ENCODE measurements at regions not wholly inside any gene's neighbourhood (a gene's known extent, or its start where the extent isn't known, plus 50 kb on each side); places are given as distances from the start of the nearest gene placed in this dataset.
"Not testable (repeated sequence)": the region's sequence is repeated elsewhere in the genome, so short reads cannot be mapped to it uniquely, and the experiment has no call there.

DNA sequence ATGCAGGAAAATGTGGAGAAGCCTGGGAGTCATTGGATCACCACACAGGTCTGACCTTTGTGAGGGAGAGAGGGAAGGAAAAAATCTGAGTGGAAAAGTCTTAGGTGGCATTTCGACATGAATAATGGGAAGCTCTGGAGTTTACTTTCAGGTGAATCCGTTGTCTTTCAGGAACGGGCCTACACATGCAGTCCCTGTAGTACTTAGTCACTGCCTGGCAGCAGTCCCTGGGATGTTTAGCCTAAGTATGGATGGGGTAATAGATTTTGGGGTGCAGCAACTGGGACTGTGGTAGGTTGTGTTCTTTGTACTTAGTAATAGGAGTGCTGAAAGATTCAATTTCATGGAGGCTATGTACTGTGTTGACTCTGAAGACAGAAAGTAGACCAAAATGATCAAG lies 227.5 kb upstream of the EPHA3 start:
- H3K36me3 ChIP-seq, result no peaks in the 10 kb centered on the region
- no peaks in the 10 kb centered on the region for H3K4me1 ChIP-seq
- DNase-seq, result no peak
- no peaks in the 10 kb centered on the region for H3K9me3 ChIP-seq
- TF ChIP-seq, protein P1, sequence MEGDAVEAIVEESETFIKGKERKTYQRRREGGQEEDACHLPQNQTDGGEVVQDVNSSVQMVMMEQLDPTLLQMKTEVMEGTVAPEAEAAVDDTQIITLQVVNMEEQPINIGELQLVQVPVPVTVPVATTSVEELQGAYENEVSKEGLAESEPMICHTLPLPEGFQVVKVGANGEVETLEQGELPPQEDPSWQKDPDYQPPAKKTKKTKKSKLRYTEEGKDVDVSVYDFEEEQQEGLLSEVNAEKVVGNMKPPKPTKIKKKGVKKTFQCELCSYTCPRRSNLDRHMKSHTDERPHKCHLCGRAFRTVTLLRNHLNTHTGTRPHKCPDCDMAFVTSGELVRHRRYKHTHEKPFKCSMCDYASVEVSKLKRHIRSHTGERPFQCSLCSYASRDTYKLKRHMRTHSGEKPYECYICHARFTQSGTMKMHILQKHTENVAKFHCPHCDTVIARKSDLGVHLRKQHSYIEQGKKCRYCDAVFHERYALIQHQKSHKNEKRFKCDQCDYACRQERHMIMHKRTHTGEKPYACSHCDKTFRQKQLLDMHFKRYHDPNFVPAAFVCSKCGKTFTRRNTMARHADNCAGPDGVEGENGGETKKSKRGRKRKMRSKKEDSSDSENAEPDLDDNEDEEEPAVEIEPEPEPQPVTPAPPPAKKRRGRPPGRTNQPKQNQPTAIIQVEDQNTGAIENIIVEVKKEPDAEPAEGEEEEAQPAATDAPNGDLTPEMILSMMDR (IDR thresholded peaks at IDR 0.05; ENCODE audit: low read depth, low read length), result no peak
- H3K27me3 ChIP-seq, result no peaks in the 10 kb centered on the region
- no peak overlapping the region for H3K4me3 ChIP-seq (ENCODE audit: low read depth, low read length)

DNA sequence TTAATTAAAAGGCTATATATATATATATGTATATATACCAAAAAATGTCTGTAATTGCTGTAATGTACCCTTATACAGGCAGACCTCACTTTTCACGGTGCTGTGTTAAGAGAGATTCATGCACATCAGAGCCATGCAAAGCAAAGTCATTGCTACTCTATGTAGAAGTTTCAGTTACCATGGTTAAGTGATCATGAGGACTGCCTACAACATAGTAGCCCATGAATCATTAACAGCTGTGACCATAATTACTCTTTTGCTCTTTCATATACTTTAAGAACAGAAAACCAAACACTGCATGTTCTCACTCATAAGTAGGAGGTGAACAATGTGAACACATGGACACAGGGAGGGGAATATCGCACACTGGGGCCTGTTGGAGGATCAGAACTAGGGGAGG lies 225.3 kb upstream of the EPHA3 start:
- Histone ChIP-seq H3K4me3 (ENCODE audit: low read depth, low read length) (no peak overlapping the region), H3K36me3 (no peaks in the 10 kb centered on the region), H3K4me1 (no peaks in the 10 kb centered on the region), H3K27me3 (no peaks in the 10 kb centered on the region), H3K9me3 (no peaks in the 10 kb centered on the region)
- no peak for DNase-seq
- TF ChIP-seq, protein P1 (IDR thresholded peaks at IDR 0.05; ENCODE audit: low read depth, low read length), result no peak

DNA sequence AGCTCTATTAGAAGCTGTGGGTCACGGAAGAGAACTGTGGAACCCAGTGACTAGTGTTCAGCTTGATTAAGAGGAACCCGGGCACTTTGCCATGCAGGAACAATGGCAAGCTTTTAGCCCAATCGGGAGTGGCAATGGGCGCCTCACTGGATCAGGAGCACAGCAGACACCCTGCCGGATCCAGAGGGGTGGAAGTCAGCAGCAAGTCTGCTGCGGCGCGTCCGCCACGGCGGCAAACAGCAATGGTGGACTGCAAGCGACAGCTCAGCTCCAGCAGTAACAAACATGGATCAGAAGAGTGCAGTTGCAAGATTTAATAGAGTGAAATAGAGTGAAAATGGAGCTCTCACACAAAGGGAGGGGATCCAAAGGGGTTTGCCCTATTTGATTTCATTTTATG lies 220.8 kb upstream of the EPHA3 start:
- not testable (repeated sequence) for H3K36me3 ChIP-seq; H3K4me1 ChIP-seq; H3K9me3 ChIP-seq; DNase-seq; H3K4me3 ChIP-seq (ENCODE audit: low read depth, low read length); H3K27me3 ChIP-seq

DNA sequence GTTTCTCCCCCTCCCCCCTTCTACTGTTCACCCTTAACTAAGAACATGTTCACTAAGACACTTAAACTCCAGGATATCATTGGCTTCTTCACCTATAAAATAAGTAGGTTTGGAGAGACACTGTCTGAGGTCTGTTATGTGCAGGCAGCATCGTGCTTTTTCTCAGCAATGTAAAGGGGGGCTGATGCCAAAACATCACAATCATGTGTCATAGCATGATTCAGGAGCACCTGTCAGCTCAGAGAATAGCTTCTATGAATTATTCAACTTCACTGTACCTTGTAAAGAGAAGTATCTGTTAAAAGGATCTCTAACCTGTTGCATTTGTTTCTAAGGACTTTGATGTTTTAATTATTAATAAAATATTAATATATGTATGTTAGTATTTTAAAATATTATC lies 211.4 kb upstream of the EPHA3 start:
- H3K27me3 ChIP-seq, result no peaks in the 10 kb centered on the region
- no peak for DNase-seq
- TF ChIP-seq, protein P1 (IDR thresholded peaks at IDR 0.05; ENCODE audit: low read depth, low read length), result no peak
- no peaks in the 10 kb centered on the region for H3K4me1 ChIP-seq
- H3K4me3 ChIP-seq (ENCODE audit: low read depth, low read length), result no peak overlapping the region
- H3K36me3 ChIP-seq, result no peaks in the 10 kb centered on the region
- no peaks in the 10 kb centered on the region for H3K9me3 ChIP-seq

DNA sequence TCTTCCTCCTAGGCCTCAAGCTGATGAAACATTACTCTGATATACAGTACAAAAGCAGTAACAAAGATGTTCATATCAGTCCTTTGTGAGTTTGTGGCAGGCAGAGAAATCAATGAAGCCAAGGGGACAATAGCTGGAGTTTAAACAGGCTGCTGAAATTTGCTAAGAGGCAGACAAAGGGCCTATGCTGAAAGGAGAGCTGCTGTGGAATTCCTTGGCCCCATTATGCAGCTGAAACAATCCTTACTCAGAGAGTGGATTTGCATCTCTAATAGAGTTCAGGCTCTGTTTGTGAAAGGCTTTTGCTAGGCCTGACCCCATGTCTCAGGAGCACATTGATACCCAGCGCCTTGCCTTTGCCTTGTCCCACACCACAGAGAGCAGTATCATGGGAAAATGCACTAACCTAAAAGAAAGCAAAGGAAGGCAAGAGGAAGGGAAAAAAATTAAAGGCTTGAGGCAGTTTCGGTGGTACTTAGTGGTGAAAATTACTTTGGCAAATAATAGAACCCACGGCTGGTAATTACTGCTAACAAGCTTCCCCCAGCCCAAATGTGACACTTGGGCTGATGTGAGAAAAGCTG lies 195.0 kb upstream of the EPHA3 start:
- H3K36me3 ChIP-seq, result no peaks in the 10 kb centered on the region
- H3K4me1 ChIP-seq, result no peaks in the 10 kb centered on the region
- H3K27me3 ChIP-seq, result no peaks in the 10 kb centered on the region
- no peak for DNase-seq
- no peaks in the 10 kb centered on the region for H3K9me3 ChIP-seq
- TF ChIP-seq, protein P1 (IDR thresholded peaks at IDR 0.05; ENCODE audit: low read depth, low read length), result no peak
- H3K4me3 ChIP-seq (ENCODE audit: low read depth, low read length), result no peak overlapping the region

DNA sequence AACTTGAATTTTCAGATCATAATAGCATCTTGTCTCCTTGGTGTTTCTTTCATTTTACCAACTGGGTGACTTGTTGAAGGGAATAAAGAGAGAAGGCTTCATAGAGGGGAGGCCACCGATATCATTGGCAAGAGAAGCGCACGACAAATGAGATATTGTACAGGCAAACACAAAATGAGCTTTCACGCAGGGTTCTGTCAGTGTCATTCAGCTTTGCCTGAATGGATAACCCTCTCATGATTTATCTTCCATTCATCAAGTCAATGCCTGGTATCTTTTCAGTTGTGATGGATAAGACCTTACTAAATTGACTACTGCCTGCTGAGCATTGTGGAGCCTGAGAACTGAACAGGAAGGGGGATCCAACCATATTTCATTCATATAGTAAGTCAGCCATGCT lies 188.6 kb upstream of the EPHA3 start:
- no peaks in the 10 kb centered on the region for H3K9me3 ChIP-seq
- no peaks in the 10 kb centered on the region for H3K27me3 ChIP-seq
- no peaks in the 10 kb centered on the region for H3K36me3 ChIP-seq
- TF ChIP-seq, protein P1 (IDR thresholded peaks at IDR 0.05; ENCODE audit: low read depth, low read length), result no peak
- DNase-seq, result no peak
- no peak overlapping the region for H3K4me3 ChIP-seq (ENCODE audit: low read depth, low read length)
- no peaks in the 10 kb centered on the region for H3K4me1 ChIP-seq

DNA sequence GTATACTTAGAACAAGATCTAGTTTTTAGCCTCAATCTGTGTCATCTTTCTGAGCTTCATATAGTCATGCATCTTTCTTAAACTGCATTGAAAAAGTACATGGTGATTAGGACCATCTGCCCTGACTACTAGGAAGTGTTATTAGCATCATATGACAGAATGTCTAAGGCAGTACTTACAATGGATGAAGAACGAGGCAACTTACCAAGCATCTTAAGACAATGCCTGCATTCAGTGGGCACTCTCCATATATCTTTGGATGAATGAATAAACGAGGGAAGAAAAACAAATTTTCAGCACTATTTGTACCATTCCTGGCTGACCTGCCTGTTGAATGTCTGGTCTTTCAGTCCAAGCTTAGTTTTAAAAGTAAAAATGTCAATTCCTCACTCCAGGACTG lies 185.4 kb upstream of the EPHA3 start:
- no peaks in the 10 kb centered on the region for H3K4me1 ChIP-seq
- TF ChIP-seq, protein P1 (IDR thresholded peaks at IDR 0.05; ENCODE audit: low read depth, low read length), result no peak
- no peak for DNase-seq
- no peaks in the 10 kb centered on the region for H3K9me3 ChIP-seq
- H3K27me3 ChIP-seq, result no peaks in the 10 kb centered on the region
- H3K4me3 ChIP-seq (ENCODE audit: low read depth, low read length), result no peak overlapping the region
- no peaks in the 10 kb centered on the region for H3K36me3 ChIP-seq

All from BE2C (cell line).